ENCODE measurements at regions not wholly inside any gene's neighbourhood (a gene's known extent, or its start where the extent isn't known, plus 50 kb on each side); places are given as distances from the start of the nearest gene placed in this dataset.

DNA sequence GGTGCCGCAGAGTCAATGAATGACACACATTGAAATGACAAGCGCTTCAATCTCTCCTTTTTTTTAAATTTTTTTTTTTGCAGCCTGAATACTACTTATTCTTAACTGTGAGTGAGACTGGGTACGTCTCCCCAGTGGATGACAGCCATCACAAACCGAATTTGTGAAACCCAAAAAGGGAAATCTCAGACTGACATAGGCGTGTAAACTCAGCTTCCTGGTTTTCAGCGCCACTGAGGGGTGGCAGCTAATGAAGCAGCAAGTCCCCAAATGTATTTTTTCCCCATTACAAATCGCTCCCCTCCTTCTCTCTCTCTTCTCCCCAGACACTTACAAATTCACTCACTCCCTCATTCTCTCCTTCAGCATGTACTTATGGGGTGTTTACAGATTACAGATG lies 196.0 kb downstream of the MAF start:
- H3K9ac ChIP-seq (ENCODE audit: control insufficient read depth, extremely low read depth, insufficient read depth, low read length), result no peak overlapping the region
- no peaks in the 10 kb centered on the region for H4K20me1 ChIP-seq (ENCODE audit: control insufficient read depth, extremely low read depth, insufficient read depth, low read length)
- no peaks in the 10 kb centered on the region for H3K79me2 ChIP-seq (ENCODE audit: control insufficient read depth, insufficient read depth, low read length)
- no peaks in the 10 kb centered on the region for H3K9me3 ChIP-seq (ENCODE audit: control insufficient read depth, low read depth, low read length)
- dilution Hi-C loops (cut with MboI; ENCODE audit: extremely low pct_ligation_motif_present, low sequenced_read_pairs), result no loop called here
- H3K4me1 ChIP-seq (ENCODE audit: control insufficient read depth, extremely low read depth, insufficient read depth, low read length), result peaks cover 6% of the 10 kb centered on the region
- no peak for DNase-seq (ENCODE audit: low read depth, low spot score)
- H2AFZ ChIP-seq (ENCODE audit: control insufficient read depth, low read length), result no peak overlapping the region
- FAIRE-seq, result no peak
- no peaks in the 10 kb centered on the region for H3K36me3 ChIP-seq (ENCODE audit: control insufficient read depth in 2 of 2, extremely low read depth in 1 of 2, insufficient read depth in 2 of 2, low read length in 2 of 2)
- no peak overlapping the region for H3K27ac ChIP-seq (ENCODE audit: control insufficient read depth, insufficient read depth, low read length)
- no peak overlapping the region for H3K4me2 ChIP-seq (ENCODE audit: control insufficient read depth, extremely low read depth, insufficient read depth, low read depth, low read length)
- no peaks in the 10 kb centered on the region for H3K9me1 ChIP-seq (ENCODE audit: control insufficient read depth, extremely low read depth, insufficient read depth, low read length)
- H3K27me3 ChIP-seq (ENCODE audit: control insufficient read depth, extremely low read depth, insufficient read depth, low read length), result no peaks in the 10 kb centered on the region
- no peak overlapping the region for H3K4me3 ChIP-seq (ENCODE audit: control insufficient read depth in 2 of 3, extremely low read depth in 1 of 3, insufficient read depth in 2 of 3, low read depth in 1 of 3, low read length in 3 of 3)
- no peak for TF ChIP-seq EZH2 (IDR thresholded peaks at IDR 0.05; ENCODE audit: low read length)
- TF ChIP-seq, protein P1, sequence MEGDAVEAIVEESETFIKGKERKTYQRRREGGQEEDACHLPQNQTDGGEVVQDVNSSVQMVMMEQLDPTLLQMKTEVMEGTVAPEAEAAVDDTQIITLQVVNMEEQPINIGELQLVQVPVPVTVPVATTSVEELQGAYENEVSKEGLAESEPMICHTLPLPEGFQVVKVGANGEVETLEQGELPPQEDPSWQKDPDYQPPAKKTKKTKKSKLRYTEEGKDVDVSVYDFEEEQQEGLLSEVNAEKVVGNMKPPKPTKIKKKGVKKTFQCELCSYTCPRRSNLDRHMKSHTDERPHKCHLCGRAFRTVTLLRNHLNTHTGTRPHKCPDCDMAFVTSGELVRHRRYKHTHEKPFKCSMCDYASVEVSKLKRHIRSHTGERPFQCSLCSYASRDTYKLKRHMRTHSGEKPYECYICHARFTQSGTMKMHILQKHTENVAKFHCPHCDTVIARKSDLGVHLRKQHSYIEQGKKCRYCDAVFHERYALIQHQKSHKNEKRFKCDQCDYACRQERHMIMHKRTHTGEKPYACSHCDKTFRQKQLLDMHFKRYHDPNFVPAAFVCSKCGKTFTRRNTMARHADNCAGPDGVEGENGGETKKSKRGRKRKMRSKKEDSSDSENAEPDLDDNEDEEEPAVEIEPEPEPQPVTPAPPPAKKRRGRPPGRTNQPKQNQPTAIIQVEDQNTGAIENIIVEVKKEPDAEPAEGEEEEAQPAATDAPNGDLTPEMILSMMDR (optimal IDR thresholded peaks at IDR 0.05 in 1 of 3, IDR thresholded peaks at IDR 0.05 in 1 of 3, conservative IDR thresholded peaks at IDR 0.05 in 1 of 3; ENCODE audit: extremely low read depth in 1 of 3, insufficient read depth in 2 of 3, low read length in 3 of 3), result no peak

GRCh38 chr16:79403534-79403933 lies 197.0 kb downstream of the MAF start:
- H3K4me2 ChIP-seq (ENCODE audit: control insufficient read depth, extremely low read depth, insufficient read depth, low read depth, low read length), result no peak overlapping the region
- H3K9me1 ChIP-seq (ENCODE audit: control insufficient read depth, extremely low read depth, insufficient read depth, low read length), result no peaks in the 10 kb centered on the region
- no peak overlapping the region for H2AFZ ChIP-seq (ENCODE audit: control insufficient read depth, low read length)
- peaks cover 6% of the 10 kb centered on the region for H3K4me1 ChIP-seq (ENCODE audit: control insufficient read depth, extremely low read depth, insufficient read depth, low read length)
- H3K9ac ChIP-seq (ENCODE audit: control insufficient read depth, extremely low read depth, insufficient read depth, low read length), result no peak overlapping the region
- no peak overlapping the region for H3K4me3 ChIP-seq (ENCODE audit: control insufficient read depth in 2 of 3, extremely low read depth in 1 of 3, insufficient read depth in 2 of 3, low read depth in 1 of 3, low read length in 3 of 3)
- no peaks in the 10 kb centered on the region for H4K20me1 ChIP-seq (ENCODE audit: control insufficient read depth, extremely low read depth, insufficient read depth, low read length)
- H3K27ac ChIP-seq (ENCODE audit: control insufficient read depth, insufficient read depth, low read length), result no peak overlapping the region
- no peaks in the 10 kb centered on the region for H3K27me3 ChIP-seq (ENCODE audit: control insufficient read depth, extremely low read depth, insufficient read depth, low read length)
- TF ChIP-seq, protein P1 (optimal IDR thresholded peaks at IDR 0.05 in 1 of 3, IDR thresholded peaks at IDR 0.05 in 1 of 3, conservative IDR thresholded peaks at IDR 0.05 in 1 of 3; ENCODE audit: extremely low read depth in 1 of 3, insufficient read depth in 2 of 3, low read length in 3 of 3), result no peak
- TF ChIP-seq EZH2 (IDR thresholded peaks at IDR 0.05; ENCODE audit: low read length), result no peak
- H3K9me3 ChIP-seq (ENCODE audit: control insufficient read depth, low read depth, low read length), result no peaks in the 10 kb centered on the region
- FAIRE-seq, result no peak
- dilution Hi-C loops (cut with MboI; ENCODE audit: extremely low pct_ligation_motif_present, low sequenced_read_pairs), result no loop called here
- H3K79me2 ChIP-seq (ENCODE audit: control insufficient read depth, insufficient read depth, low read length), result no peaks in the 10 kb centered on the region
- no peak for DNase-seq (ENCODE audit: low read depth, low spot score)
- H3K36me3 ChIP-seq (ENCODE audit: control insufficient read depth in 2 of 2, extremely low read depth in 1 of 2, insufficient read depth in 2 of 2, low read length in 2 of 2), result no peaks in the 10 kb centered on the region

All from keratinocyte (primary cell).